GM23338 (cell line): ENCODE measurements at regions not wholly inside any gene's neighbourhood (a gene's known extent, or its start where the extent isn't known, plus 50 kb on each side); places are given as distances from the start of the nearest gene placed in this dataset.

Experiments used
- ATAC-seq: fragments of 200-7000 bp; cut with Tn5 transposase; 3 replicates; pipeline ENCODE4 v1.9.1; 2020
- DNase-seq: peaks from one replicate; pipeline ENCODE4 v3.0.0-alpha.2; 2015; ENCODE audit warnings: low spot score
- H2AFZ ChIP-seq: fragments of 200-600 bp; sonication (generic); 2 replicates; pipeline ENCODE4 v1.8.0; 2016; ENCODE audit warnings: antibody characterized with exemption, mild to moderate bottlenecking, moderate library complexity
- H3F3A ChIP-seq: fragments of 200-600 bp; sonication (generic); replicated peaks from 2 replicates; pipeline ENCODE4 v1.8.0; 2017; ENCODE audit warnings: antibody characterized with exemption, mixed run types, low read depth
- H3K27ac ChIP-seq: fragments of 200-600 bp; sonication (generic); 2 replicates; pipeline ENCODE4 v1.6.1; 2016; ENCODE audit warnings: low read depth
- H3K27me3 ChIP-seq: fragments of 200-600 bp; sonication (generic); 2 replicates; pipeline ENCODE4 v1.8.0; 2016; ENCODE audit warnings: mild to moderate bottlenecking, mixed run types, moderate library complexity; ENCODE audit not compliant: insufficient read depth
- H3K36me3 ChIP-seq: fragments of 200-600 bp; sonication (generic); 2 replicates; pipeline ENCODE4 v1.8.0; 2016; ENCODE audit warnings: mild to moderate bottlenecking; ENCODE audit not compliant: insufficient read depth
- H3K4me1 ChIP-seq: fragments of 200-600 bp; sonication (generic); 2 replicates; pipeline ENCODE4 v1.8.0; 2016; ENCODE audit warnings: mild to moderate bottlenecking, moderate library complexity; ENCODE audit not compliant: insufficient read depth
- H3K4me2 ChIP-seq: fragments of 200-600 bp; sonication (generic); 2 replicates; pipeline ENCODE4 v1.7.1; 2017; ENCODE audit warnings: mixed run types
- H3K4me3 ChIP-seq: fragments of 200-600 bp; sonication (generic); 2 replicates; pipeline ENCODE4 v1.6.1; 2016; ENCODE audit warnings: mixed run types
- H3K79me2 ChIP-seq: fragments of 200-600 bp; sonication (generic); replicated peaks from 2 replicates; pipeline ENCODE4 v1.8.0; 2017; ENCODE audit warnings: mild to moderate bottlenecking; ENCODE audit not compliant: insufficient read depth
- H3K9me2 ChIP-seq: fragments of 200-600 bp; sonication (generic); 2 replicates; pipeline ENCODE4 v1.8.0; 2017; ENCODE audit not compliant: insufficient read depth
- H4K20me1 ChIP-seq: fragments of 200-600 bp; sonication (generic); replicated peaks from 2 replicates; pipeline ENCODE4 v1.8.0; 2017; ENCODE audit warnings: mild to moderate bottlenecking; ENCODE audit not compliant: insufficient read depth
- H3K27ac Mint-ChIP-seq: 2 replicates; pipeline ENCODE4 v1.8.0; 2020; ENCODE audit warnings: inconsistent platforms, mild to moderate bottlenecking, moderate library complexity, mixed read lengths
- H3K27me3 Mint-ChIP-seq: 3 replicates; pipeline ENCODE4 v1.8.0; 2022; ENCODE audit warnings: low read depth, mild to moderate bottlenecking, moderate library complexity, mixed read lengths, inconsistent platforms; ENCODE audit not compliant: insufficient read depth, poor library complexity
- H3K36me3 Mint-ChIP-seq: 3 replicates; pipeline ENCODE4 v1.8.0; 2021; ENCODE audit warnings: low read depth, mild to moderate bottlenecking, inconsistent platforms, moderate library complexity, mixed read lengths
- H3K4me1 Mint-ChIP-seq: 3 replicates; pipeline ENCODE4 v1.8.0; 2020; ENCODE audit warnings: mild to moderate bottlenecking, inconsistent platforms, mixed read lengths
- H3K4me3 Mint-ChIP-seq: 3 replicates; pipeline ENCODE4 v1.8.0; 2021; ENCODE audit warnings: moderate library complexity, mild to moderate bottlenecking, inconsistent platforms, mixed read lengths
- H3K9me3 Mint-ChIP-seq: 3 replicates; pipeline ENCODE4 v1.8.0; 2020; ENCODE audit warnings: moderate library complexity, mild to moderate bottlenecking, inconsistent platforms, mixed read lengths
- CREB1 ChIP-seq: fragments of 250-450 bp; sonication (Bioruptor Pico); IDR thresholded peaks from 2 replicates; pipeline ENCODE4 v1.5.0; 2020; ENCODE audit warnings: low read depth, mild to moderate bottlenecking, moderate library complexity
- EZH2 ChIP-seq: fragments of 200-600 bp; sonication (generic); IDR thresholded peaks from one replicate; pipeline ENCODE4 v1.8.0; 2017; ENCODE audit warnings: antibody characterized with exemption, mild to moderate bottlenecking, low read depth; ENCODE audit not compliant: unreplicated experiment
- EZH2phosphoT487 ChIP-seq: fragments of 200-600 bp; sonication (generic); IDR thresholded peaks from one replicate; pipeline ENCODE4 v1.8.1; 2018; ENCODE audit warnings: antibody characterized with exemption; ENCODE audit not compliant: unreplicated experiment
- JUNB ChIP-seq: IDR thresholded peaks from one replicate; pipeline ENCODE4 v1.6.1; 2016; ENCODE audit warnings: antibody characterized with exemption; ENCODE audit not compliant: unreplicated experiment
- NANOG ChIP-seq: IDR thresholded peaks from 2 replicates; pipeline ENCODE4 v1.6.1; 2016; ENCODE audit warnings: antibody characterized with exemption, borderline replicate concordance
- POLR2AphosphoS5 ChIP-seq: IDR thresholded peaks from 2 replicates; pipeline ENCODE4 v1.6.1; 2016; ENCODE audit warnings: antibody characterized with exemption, low read depth
- STAT1 ChIP-seq: IDR thresholded peaks from one replicate; pipeline ENCODE4 v1.6.1; 2016; ENCODE audit warnings: antibody characterized with exemption; ENCODE audit not compliant: unreplicated experiment
- ZNF114 ChIP-seq: fragments of 250-450 bp; sonication (Bioruptor Pico); IDR thresholded peaks from 2 replicates; pipeline ENCODE4 v1.5.0; 2020; ENCODE audit warnings: mild to moderate bottlenecking, moderate library complexity
- ZNF331 ChIP-seq: fragments of 250-450 bp; sonication (Bioruptor Pico); IDR thresholded peaks from 2 replicates; pipeline ENCODE4 v1.5.0; 2020; ENCODE audit warnings: low read depth, mild to moderate bottlenecking, moderate library complexity
- TF ChIP-seq, protein P1 (sequence below): IDR thresholded peaks from one replicate; pipeline ENCODE4 v1.6.1; 2018; ENCODE audit warnings: antibody characterized with exemption; ENCODE audit not compliant: unreplicated experiment
- TF ChIP-seq, protein P2 (sequence below): IDR thresholded peaks from 2 replicates; pipeline ENCODE4 v1.6.1; 2016; ENCODE audit warnings: antibody characterized with exemption
- TF ChIP-seq, protein P3 (sequence below), 2 experiments: fragments of 200-600 bp in 1 of 2; sonication (generic) in 1 of 2; conservative IDR thresholded peaks; 2 replicates each; pipeline versions ENCODE4 v1.5.1 to v1.6.1; 2016 to 2017; ENCODE audit warnings: antibody characterized with exemption in 2 of 2, low read depth in 2 of 2, mild to moderate bottlenecking in 2 of 2, moderate library complexity in 1 of 2
- TF ChIP-seq, protein P4 (sequence below): fragments of 250-450 bp; sonication (Bioruptor Pico); IDR thresholded peaks from 2 replicates; pipeline ENCODE4 v1.5.0; 2020; ENCODE audit warnings: mild to moderate bottlenecking, moderate library complexity

DNA sequence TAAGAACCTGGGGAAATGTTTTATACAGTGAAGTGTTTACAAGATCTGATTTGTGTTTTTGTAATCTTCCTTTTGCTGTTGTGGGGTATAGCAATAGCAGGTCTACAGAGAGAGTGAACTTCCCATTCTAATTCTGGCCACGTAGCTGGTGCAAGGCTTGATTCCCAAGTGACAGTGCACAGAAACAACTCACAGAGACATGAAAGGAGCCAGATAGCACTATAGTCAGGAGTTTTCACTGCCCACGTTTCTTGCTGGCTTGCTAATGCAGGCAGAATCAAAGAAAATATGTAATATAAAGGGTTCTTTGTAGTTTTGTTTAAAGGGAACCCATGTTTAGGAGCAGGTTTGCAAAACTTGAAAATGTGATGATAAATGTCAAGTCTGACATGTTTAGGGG lies 170.9 kb upstream of the IVNS1ABP start:
- H3K4me3 ChIP-seq, result no peak overlapping the region
- H3K27ac ChIP-seq, result no peak overlapping the region
- ATAC-seq (no peak), DNase-seq (no peak)
- Mint-ChIP-seq H3K4me3 (no peak overlapping the region), H3K9me3 (no peaks in the 10 kb centered on the region), H3K27me3 (peaks cover 3% of the 10 kb centered on the region), H3K36me3 (no peaks in the 10 kb centered on the region), H3K27ac (no peak overlapping the region), H3K4me1 (peaks cover 8% of the 10 kb centered on the region)
- H3K4me1 ChIP-seq, result no peaks in the 10 kb centered on the region
- no peaks in the 10 kb centered on the region for H3K9me2 ChIP-seq
- no peak overlapping the region for H3K4me2 ChIP-seq
- no peaks in the 10 kb centered on the region for H3F3A ChIP-seq
- no peaks in the 10 kb centered on the region for H3K79me2 ChIP-seq
- H2AFZ ChIP-seq, result no peak overlapping the region
- TF ChIP-seq ZNF331 (CRISPR knock-in tag), result no peak
- TF ChIP-seq, protein P1, sequence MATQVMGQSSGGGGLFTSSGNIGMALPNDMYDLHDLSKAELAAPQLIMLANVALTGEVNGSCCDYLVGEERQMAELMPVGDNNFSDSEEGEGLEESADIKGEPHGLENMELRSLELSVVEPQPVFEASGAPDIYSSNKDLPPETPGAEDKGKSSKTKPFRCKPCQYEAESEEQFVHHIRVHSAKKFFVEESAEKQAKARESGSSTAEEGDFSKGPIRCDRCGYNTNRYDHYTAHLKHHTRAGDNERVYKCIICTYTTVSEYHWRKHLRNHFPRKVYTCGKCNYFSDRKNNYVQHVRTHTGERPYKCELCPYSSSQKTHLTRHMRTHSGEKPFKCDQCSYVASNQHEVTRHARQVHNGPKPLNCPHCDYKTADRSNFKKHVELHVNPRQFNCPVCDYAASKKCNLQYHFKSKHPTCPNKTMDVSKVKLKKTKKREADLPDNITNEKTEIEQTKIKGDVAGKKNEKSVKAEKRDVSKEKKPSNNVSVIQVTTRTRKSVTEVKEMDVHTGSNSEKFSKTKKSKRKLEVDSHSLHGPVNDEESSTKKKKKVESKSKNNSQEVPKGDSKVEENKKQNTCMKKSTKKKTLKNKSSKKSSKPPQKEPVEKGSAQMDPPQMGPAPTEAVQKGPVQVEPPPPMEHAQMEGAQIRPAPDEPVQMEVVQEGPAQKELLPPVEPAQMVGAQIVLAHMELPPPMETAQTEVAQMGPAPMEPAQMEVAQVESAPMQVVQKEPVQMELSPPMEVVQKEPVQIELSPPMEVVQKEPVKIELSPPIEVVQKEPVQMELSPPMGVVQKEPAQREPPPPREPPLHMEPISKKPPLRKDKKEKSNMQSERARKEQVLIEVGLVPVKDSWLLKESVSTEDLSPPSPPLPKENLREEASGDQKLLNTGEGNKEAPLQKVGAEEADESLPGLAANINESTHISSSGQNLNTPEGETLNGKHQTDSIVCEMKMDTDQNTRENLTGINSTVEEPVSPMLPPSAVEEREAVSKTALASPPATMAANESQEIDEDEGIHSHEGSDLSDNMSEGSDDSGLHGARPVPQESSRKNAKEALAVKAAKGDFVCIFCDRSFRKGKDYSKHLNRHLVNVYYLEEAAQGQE, result no peak
- TF ChIP-seq ZNF114 (CRISPR knock-in tag), result no peak
- TF ChIP-seq POLR2AphosphoS5, result no peak
- no peak for TF ChIP-seq EZH2phosphoT487
- no peak for TF ChIP-seq STAT1
- TF ChIP-seq, protein P2, sequence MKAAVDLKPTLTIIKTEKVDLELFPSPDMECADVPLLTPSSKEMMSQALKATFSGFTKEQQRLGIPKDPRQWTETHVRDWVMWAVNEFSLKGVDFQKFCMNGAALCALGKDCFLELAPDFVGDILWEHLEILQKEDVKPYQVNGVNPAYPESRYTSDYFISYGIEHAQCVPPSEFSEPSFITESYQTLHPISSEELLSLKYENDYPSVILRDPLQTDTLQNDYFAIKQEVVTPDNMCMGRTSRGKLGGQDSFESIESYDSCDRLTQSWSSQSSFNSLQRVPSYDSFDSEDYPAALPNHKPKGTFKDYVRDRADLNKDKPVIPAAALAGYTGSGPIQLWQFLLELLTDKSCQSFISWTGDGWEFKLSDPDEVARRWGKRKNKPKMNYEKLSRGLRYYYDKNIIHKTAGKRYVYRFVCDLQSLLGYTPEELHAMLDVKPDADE, result no peak
- TF ChIP-seq CREB1 (CRISPR knock-in tag), result no peak
- no peak for TF ChIP-seq NANOG
- TF ChIP-seq, protein P3, sequence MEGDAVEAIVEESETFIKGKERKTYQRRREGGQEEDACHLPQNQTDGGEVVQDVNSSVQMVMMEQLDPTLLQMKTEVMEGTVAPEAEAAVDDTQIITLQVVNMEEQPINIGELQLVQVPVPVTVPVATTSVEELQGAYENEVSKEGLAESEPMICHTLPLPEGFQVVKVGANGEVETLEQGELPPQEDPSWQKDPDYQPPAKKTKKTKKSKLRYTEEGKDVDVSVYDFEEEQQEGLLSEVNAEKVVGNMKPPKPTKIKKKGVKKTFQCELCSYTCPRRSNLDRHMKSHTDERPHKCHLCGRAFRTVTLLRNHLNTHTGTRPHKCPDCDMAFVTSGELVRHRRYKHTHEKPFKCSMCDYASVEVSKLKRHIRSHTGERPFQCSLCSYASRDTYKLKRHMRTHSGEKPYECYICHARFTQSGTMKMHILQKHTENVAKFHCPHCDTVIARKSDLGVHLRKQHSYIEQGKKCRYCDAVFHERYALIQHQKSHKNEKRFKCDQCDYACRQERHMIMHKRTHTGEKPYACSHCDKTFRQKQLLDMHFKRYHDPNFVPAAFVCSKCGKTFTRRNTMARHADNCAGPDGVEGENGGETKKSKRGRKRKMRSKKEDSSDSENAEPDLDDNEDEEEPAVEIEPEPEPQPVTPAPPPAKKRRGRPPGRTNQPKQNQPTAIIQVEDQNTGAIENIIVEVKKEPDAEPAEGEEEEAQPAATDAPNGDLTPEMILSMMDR (conservative IDR thresholded peaks at IDR 0.05; ENCODE audit: low read depth in 2 of 2), result no peak
- no peak for TF ChIP-seq EZH2
- no peak for TF ChIP-seq JUNB
- TF ChIP-seq, protein P4, sequence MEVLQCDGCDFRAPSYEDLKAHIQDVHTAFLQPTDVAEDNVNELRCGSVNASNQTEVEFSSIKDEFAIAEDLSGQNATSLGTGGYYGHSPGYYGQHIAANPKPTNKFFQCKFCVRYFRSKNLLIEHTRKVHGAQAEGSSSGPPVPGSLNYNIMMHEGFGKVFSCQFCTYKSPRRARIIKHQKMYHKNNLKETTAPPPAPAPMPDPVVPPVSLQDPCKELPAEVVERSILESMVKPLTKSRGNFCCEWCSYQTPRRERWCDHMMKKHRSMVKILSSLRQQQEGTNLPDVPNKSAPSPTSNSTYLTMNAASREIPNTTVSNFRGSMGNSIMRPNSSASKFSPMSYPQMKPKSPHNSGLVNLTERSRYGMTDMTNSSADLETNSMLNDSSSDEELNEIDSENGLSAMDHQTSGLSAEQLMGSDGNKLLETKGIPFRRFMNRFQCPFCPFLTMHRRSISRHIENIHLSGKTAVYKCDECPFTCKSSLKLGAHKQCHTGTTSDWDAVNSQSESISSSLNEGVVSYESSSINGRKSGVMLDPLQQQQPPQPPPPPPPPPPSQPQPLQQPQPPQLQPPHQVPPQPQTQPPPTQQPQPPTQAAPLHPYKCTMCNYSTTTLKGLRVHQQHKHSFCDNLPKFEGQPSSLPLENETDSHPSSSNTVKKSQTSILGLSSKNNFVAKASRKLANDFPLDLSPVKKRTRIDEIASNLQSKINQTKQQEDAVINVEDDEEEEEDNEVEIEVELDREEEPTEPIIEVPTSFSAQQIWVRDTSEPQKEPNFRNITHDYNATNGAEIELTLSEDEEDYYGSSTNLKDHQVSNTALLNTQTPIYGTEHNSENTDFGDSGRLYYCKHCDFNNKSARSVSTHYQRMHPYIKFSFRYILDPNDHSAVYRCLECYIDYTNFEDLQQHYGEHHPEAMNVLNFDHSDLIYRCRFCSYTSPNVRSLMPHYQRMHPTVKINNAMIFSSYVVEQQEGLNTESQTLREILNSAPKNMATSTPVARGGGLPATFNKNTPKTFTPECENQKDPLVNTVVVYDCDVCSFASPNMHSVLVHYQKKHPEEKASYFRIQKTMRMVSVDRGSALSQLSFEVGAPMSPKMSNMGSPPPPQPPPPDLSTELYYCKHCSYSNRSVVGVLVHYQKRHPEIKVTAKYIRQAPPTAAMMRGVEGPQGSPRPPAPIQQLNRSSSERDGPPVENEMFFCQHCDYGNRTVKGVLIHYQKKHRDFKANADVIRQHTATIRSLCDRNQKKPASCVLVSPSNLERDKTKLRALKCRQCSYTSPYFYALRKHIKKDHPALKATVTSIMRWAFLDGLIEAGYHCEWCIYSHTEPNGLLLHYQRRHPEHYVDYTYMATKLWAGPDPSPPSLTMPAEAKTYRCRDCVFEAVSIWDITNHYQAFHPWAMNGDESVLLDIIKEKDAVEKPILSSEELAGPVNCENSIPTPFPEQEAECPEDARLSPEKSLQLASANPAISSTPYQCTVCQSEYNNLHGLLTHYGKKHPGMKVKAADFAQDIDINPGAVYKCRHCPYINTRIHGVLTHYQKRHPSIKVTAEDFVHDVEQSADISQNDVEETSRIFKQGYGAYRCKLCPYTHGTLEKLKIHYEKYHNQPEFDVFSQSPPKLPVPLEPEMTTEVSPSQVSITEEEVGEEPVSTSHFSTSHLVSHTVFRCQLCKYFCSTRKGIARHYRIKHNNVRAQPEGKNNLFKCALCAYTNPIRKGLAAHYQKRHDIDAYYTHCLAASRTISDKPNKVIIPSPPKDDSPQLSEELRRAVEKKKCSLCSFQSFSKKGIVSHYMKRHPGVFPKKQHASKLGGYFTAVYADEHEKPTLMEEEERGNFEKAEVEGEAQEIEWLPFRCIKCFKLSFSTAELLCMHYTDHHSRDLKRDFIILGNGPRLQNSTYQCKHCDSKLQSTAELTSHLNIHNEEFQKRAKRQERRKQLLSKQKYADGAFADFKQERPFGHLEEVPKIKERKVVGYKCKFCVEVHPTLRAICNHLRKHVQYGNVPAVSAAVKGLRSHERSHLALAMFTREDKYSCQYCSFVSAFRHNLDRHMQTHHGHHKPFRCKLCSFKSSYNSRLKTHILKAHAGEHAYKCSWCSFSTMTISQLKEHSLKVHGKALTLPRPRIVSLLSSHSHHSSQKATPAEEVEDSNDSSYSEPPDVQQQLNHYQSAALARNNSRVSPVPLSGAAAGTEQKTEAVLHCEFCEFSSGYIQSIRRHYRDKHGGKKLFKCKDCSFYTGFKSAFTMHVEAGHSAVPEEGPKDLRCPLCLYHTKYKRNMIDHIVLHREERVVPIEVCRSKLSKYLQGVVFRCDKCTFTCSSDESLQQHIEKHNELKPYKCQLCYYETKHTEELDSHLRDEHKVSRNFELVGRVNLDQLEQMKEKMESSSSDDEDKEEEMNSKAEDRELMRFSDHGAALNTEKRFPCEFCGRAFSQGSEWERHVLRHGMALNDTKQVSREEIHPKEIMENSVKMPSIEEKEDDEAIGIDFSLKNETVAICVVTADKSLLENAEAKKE (CRISPR knock-in tag), result no peak
- H3K27me3 ChIP-seq, result no peaks in the 10 kb centered on the region
- no peaks in the 10 kb centered on the region for H3K36me3 ChIP-seq
- H4K20me1 ChIP-seq, result no peaks in the 10 kb centered on the region
